ENCODE measurements at regions not wholly inside any gene's neighbourhood (a gene's known extent, or its start where the extent isn't known, plus 50 kb on each side); places are given as distances from the start of the nearest gene placed in this dataset.

DNA sequence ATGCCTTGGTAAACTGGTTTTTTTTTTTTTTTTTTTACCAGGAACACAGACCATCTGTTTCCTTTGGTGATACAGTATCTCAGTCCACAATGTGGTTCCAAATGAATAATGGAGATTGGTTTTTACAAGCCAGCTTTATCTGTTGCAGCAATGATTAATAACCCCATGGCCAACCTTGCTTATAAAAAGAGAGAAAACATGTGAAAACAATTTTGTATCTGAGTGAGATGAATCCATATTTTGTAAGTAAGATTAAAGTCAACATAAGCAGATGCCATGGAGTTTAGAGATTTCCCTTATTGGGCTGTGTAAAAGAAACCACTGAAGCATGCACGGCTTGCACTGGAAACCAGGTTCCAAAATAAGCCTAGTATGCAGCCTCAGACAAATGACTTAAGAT is 108.6 kb upstream of the CNTNAP5 start:
- no peak for TF ChIP-seq CTCF (conservative IDR thresholded peaks at IDR 0.05 in 1 of 2, IDR thresholded peaks at IDR 0.05 in 1 of 2; ENCODE audit: extremely low read depth in 1 of 2, insufficient read depth in 1 of 2, low read depth in 1 of 2, low read length in 2 of 2)
- no peak for TF ChIP-seq EZH2 (IDR thresholded peaks at IDR 0.05; ENCODE audit: borderline replicate concordance, low read length)
